DMS79 (cell line): ENCODE measurements at regions not wholly inside any gene's neighbourhood (a gene's known extent, or its start where the extent isn't known, plus 50 kb on each side); places are given as distances from the start of the nearest gene placed in this dataset.

Experiments
- DNase-seq: peaks from one replicate; lab custom pipeline; 2025; lab: John Stamatoyannopoulos, UW

- no peak for DNase-seq
Measured at GRCh38 chr2:575030-575726, 102.0 kb downstream of the TMEM18 start.

GRCh38 chr2:573805-574392 lies 103.3 kb downstream of the TMEM18 start:
- DNase-seq, result no peak

GRCh38 chr2:573025-573424 lies 104.2 kb downstream of the TMEM18 start:
- DNase-seq, result no peak

GRCh38 chr2:569681-570080 lies 107.5 kb downstream of the TMEM18 start:
- no peak for DNase-seq

GRCh38 chr2:568639-569235 lies 108.5 kb downstream of the TMEM18 start:
- DNase-seq, result no peak

GRCh38 chr2:567865-568638 lies 109.2 kb downstream of the TMEM18 start:
- no peak for DNase-seq

- no peak for DNase-seq
Measured at GRCh38 chr2:567496-567864, 109.7 kb downstream of the TMEM18 start.

- DNase-seq, result no peak
Measured at GRCh38 chr2:566379-567313, 110.6 kb downstream of the TMEM18 start.

- DNase-seq, result no peak
Measured at GRCh38 chr2:564471-565181, 112.6 kb downstream of the TMEM18 start.

- no peak for DNase-seq
Measured at GRCh38 chr2:563512-563911, 113.7 kb downstream of the TMEM18 start.

GRCh38 chr2:562391-563364 lies 114.5 kb downstream of the TMEM18 start:
- DNase-seq, result no peak

- no peak for DNase-seq
Measured at GRCh38 chr2:558879-559278, 118.3 kb downstream of the TMEM18 start.

- no peak for DNase-seq
Measured at GRCh38 chr2:558302-558642, 118.9 kb downstream of the TMEM18 start.

- DNase-seq, result no peak
Measured at GRCh38 chr2:557635-558301, 119.4 kb downstream of the TMEM18 start.

GRCh38 chr2:556485-556884 lies 120.7 kb downstream of the TMEM18 start:
- DNase-seq, result no peak

- no peak for DNase-seq
Measured at GRCh38 chr2:555164-555922, 121.9 kb downstream of the TMEM18 start.

- DNase-seq, result no peak
Measured at GRCh38 chr2:554444-554843, 122.8 kb downstream of the TMEM18 start.

- DNase-seq, result no peak
Measured at GRCh38 chr2:552906-553305, 124.3 kb downstream of the TMEM18 start.

- no peak for DNase-seq
Measured at GRCh38 chr2:551621-552020, 125.6 kb downstream of the TMEM18 start.
